ENCODE measurements at regions not wholly inside any gene's neighbourhood (a gene's known extent, or its start where the extent isn't known, plus 50 kb on each side); places are given as distances from the start of the nearest gene placed in this dataset.
A peak's percentile ranks its signal among the peaks of the same experiment; 100 is the strongest.

DNA sequence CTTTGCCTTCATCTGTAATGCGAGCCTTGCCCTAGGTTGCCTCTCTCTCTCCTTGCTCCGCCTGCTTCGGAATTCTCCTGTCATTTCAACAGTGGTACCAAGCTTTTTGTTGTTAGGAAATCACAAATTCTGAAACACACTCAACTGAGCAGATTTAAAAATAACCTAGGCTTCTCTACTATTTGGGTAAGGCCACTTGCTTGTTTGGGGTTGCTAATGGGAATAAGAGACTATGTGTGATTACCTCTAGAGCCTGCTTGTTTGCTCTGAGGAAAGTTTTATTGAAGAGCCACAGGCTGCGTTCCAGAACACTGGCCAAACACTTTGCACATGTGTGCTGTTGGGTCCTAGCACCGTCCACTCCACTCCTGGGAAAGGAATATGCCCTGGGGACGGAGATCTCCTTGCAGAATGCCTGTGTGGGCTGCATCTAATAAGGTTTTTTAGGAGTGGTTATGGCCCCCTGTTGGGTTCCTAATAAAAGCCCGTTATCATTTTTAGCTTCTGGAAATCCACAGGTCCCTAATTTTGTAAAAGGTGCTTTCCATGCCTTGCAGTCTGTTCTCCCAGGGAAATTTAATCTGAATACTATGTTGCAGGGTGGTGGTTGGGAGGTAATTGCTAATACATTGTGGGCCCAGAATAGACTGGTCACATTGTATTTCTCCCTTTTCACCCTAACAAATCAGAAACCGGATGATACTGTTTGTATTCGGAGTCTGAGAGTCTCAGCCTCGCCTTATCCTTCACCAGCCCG is 68.7 kb upstream of the KLF6 start:
- H3K4me1 Mint-ChIP-seq (ENCODE audit: low read depth, unreplicated experiment), result peaks cover 54% of the 10 kb centered on the region
- no TSS peak for BruUV-seq (replicated peaks)
- ChIA-PET POLR2A (interaction anchor here (0.6 to 3.8 kb wide), 3 partner anchors 23 to 70 kb away, joined by 3 to 96 read pairs (median 13); partner anchors contain the start of gene KLF6), CTCF (no interaction called here)
- Histone ChIP-seq H3K27me3 (replicated peaks; ENCODE audit: control insufficient read depth, insufficient read depth, low read length) (no peaks in the 10 kb centered on the region), H3K4me3 (ENCODE audit: low read depth, low read length) (no peak overlapping the region), H3K9me3 (no peaks in the 10 kb centered on the region), H3K4me1 (peaks cover 48% of the 10 kb centered on the region), H3K36me3 (ENCODE audit: control insufficient read depth, insufficient read depth, low read length) (no peaks in the 10 kb centered on the region)
- intact Hi-C loops (cut with micrococcal nuclease; ENCODE audit: unreplicated experiment), result loop anchor here (2.0 kb wide), 1 partner anchor 19 kb away; no protein-coding TSS in a partner anchor
- H3K9me3 Mint-ChIP-seq (ENCODE audit: unreplicated experiment), result peaks cover 9% of the 10 kb centered on the region
- DNase-seq, result peak; percentile 42 to 56
- H3K27me3 Mint-ChIP-seq (ENCODE audit: insufficient read depth, unreplicated experiment), result no peaks in the 10 kb centered on the region
- H3K27ac Mint-ChIP-seq (ENCODE audit: unreplicated experiment), result peak overlapping the region; percentile 98
- peaks cover 19% of the 10 kb centered on the region for H3K36me3 Mint-ChIP-seq (ENCODE audit: insufficient read depth, unreplicated experiment)
- H3K4me3 Mint-ChIP-seq (ENCODE audit: unreplicated experiment), result peak overlapping the region; percentile 67
- TF ChIP-seq CTCF (IDR thresholded peaks at IDR 0.05; ENCODE audit: insufficient read depth in 1 of 2, low read depth in 1 of 2, low read length in 1 of 2, severe bottlenecking in 1 of 2, unreplicated experiment in 1 of 2), result no peak

DNA sequence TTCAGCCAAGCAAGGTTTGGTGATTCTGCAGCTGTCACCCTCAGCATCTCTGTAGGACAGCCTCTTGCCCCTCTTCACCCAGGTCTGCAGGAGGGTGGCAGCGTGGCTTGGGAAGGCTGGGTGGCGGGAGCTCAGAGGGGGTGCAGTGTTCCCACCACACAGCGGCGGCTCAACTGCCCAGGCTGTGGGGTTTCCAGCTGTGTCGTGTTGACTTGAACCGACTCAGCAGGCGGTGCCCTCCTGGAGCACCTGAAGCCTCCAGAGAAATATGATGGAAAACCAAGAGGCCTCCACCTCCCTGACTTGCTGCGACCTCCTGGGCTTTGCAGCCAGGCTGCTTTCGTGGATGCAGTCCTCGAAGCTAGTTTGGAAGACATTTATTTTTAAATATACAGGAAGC is 68.0 kb upstream of the KLF6 start:
- H3K36me3 Mint-ChIP-seq (ENCODE audit: insufficient read depth, unreplicated experiment), result peaks cover 19% of the 10 kb centered on the region
- intact Hi-C loops (cut with micrococcal nuclease; ENCODE audit: unreplicated experiment), result loop anchor here (2.0 kb wide), 1 partner anchor 20 kb away; no protein-coding TSS in a partner anchor
- no peak overlapping the region for H3K4me3 ChIP-seq (ENCODE audit: low read depth, low read length)
- POLR2A ChIA-PET, result interaction anchor here (0.6 to 3.8 kb wide), 8 partner anchors 22 to 680 kb away, joined by 3 to 96 read pairs (median 3); partner anchors contain the start of gene KLF6
- H3K36me3 ChIP-seq (ENCODE audit: control insufficient read depth, insufficient read depth, low read length), result no peaks in the 10 kb centered on the region
- H3K4me1 ChIP-seq, result peaks cover 49% of the 10 kb centered on the region
- H3K27me3 ChIP-seq (replicated peaks; ENCODE audit: control insufficient read depth, insufficient read depth, low read length), result no peaks in the 10 kb centered on the region
- no peak for DNase-seq
- H3K9me3 ChIP-seq, result no peaks in the 10 kb centered on the region
- peak overlapping the region; percentile 98 for H3K27ac Mint-ChIP-seq (ENCODE audit: unreplicated experiment)
- peaks cover 54% of the 10 kb centered on the region for H3K4me1 Mint-ChIP-seq (ENCODE audit: low read depth, unreplicated experiment)
- peaks cover 9% of the 10 kb centered on the region for H3K9me3 Mint-ChIP-seq (ENCODE audit: unreplicated experiment)
- TF ChIP-seq CTCF (IDR thresholded peaks at IDR 0.05; ENCODE audit: insufficient read depth in 1 of 2, low read depth in 1 of 2, low read length in 1 of 2, severe bottlenecking in 1 of 2, unreplicated experiment in 1 of 2), result no peak
- CTCF ChIA-PET, result interaction anchor here (1.2 to 1.6 kb wide), 3 partner anchors 35 to 91 kb away, joined by 4 to 8 read pairs (median 5); partner anchors contain the start of gene KLF6
- peak overlapping the region; percentile 67 for H3K4me3 Mint-ChIP-seq (ENCODE audit: unreplicated experiment)
- no TSS peak for BruUV-seq (replicated peaks)
- H3K27me3 Mint-ChIP-seq (ENCODE audit: insufficient read depth, unreplicated experiment), result no peaks in the 10 kb centered on the region

- intact Hi-C loops (cut with micrococcal nuclease; ENCODE audit: unreplicated experiment), result loop anchor here (1.0 to 2.0 kb wide), 11 partner anchors 20 to 112 kb away; partner anchors contain the start of gene KLF6
- Histone ChIP-seq H3K9me3 (no peaks in the 10 kb centered on the region), H3K4me3 (ENCODE audit: low read depth, low read length) (no peak overlapping the region), H3K36me3 (ENCODE audit: control insufficient read depth, insufficient read depth, low read length) (no peaks in the 10 kb centered on the region), H3K27me3 (replicated peaks; ENCODE audit: control insufficient read depth, insufficient read depth, low read length) (no peaks in the 10 kb centered on the region), H3K4me1 (peaks cover 51% of the 10 kb centered on the region)
- peak overlapping the region; percentile 98 for H3K27ac Mint-ChIP-seq (ENCODE audit: unreplicated experiment)
- peaks cover 9% of the 10 kb centered on the region for H3K9me3 Mint-ChIP-seq (ENCODE audit: unreplicated experiment)
- POLR2A ChIA-PET, result interaction anchor here (0.6 to 3.8 kb wide), 18 partner anchors 14 to 160 kb away, joined by 3 to 96 read pairs (median 4); partner anchors contain the start of gene KLF6
- H3K27me3 Mint-ChIP-seq (ENCODE audit: insufficient read depth, unreplicated experiment), result no peaks in the 10 kb centered on the region
- no peak for TF ChIP-seq CTCF (IDR thresholded peaks at IDR 0.05; ENCODE audit: insufficient read depth in 1 of 2, low read depth in 1 of 2, low read length in 1 of 2, severe bottlenecking in 1 of 2, unreplicated experiment in 1 of 2)
- CTCF ChIA-PET, result interaction anchor here (0.9 to 2.0 kb wide), 6 partner anchors 36 to 963 kb away, joined by 4 to 18 read pairs (median 4); partner anchors contain the start of gene KLF6
- H3K4me1 Mint-ChIP-seq (ENCODE audit: low read depth, unreplicated experiment), result peaks cover 54% of the 10 kb centered on the region
- peak overlapping the region; percentile 67 for H3K4me3 Mint-ChIP-seq (ENCODE audit: unreplicated experiment)
- DNase-seq, result peak; percentile 92 to 95
- peaks cover 19% of the 10 kb centered on the region for H3K36me3 Mint-ChIP-seq (ENCODE audit: insufficient read depth, unreplicated experiment)
- TSS peak; percentile 85 for BruUV-seq (replicated peaks)
Observed at GRCh38 chr10:3852147-3852904, 67.3 kb upstream of the KLF6 start.
